H1 (cell line): ENCODE measurements at regions not wholly inside any gene's neighbourhood (a gene's known extent, or its start where the extent isn't known, plus 50 kb on each side); places are given as distances from the start of the nearest gene placed in this dataset.

ENCODE experiments used
- CTCF ChIA-PET: fragments of 300-600 bp; sonication (Branson Sonifier 250); formaldehyde crosslinking; loops from one replicate; lab custom pipeline; 2021; ENCODE audit not compliant: partially characterized antibody; lab: Charles Lee
- POLR2A ChIA-PET: fragments of 300-600 bp; sonication (Branson Sonifier 250); formaldehyde crosslinking; loops from one replicate; lab custom pipeline; 2021; ENCODE audit warnings: inconsistent platforms; ENCODE audit not compliant: partially characterized antibody; lab: Charles Lee
- DNase-seq, 2 experiments: peaks; one replicate each; pipeline versions ENCODE4 v3.0.0 to v3.0.0-alpha.2; 2010 to 2022; ENCODE audit warnings: low spot score in 2 of 2, low read depth in 1 of 2, mixed read lengths in 1 of 2
- FAIRE-seq: peaks from 2 replicates; lab custom pipeline; 2011; peaks lifted over from hg19 to GRCh38; lab: Jason Lieb, UNC
- H2AFZ ChIP-seq: 2 replicates; pipeline ENCODE4 v1.8.1; 2012; ENCODE audit warnings: low read length, inconsistent platforms
- H2AK5ac ChIP-seq: 2 replicates; pipeline ENCODE4 v1.6.1; 2013; ENCODE audit warnings: low read depth, low read length
- H2BK120ac ChIP-seq: replicated peaks from 2 replicates; pipeline ENCODE3; 2013; ENCODE audit warnings: low read depth, low read length, inconsistent platforms
- H2BK12ac ChIP-seq: 2 replicates; pipeline ENCODE4 v1.6.1; 2013; ENCODE audit warnings: low read depth, low read length
- H2BK15ac ChIP-seq: 2 replicates; pipeline ENCODE4 v1.6.1; 2013; ENCODE audit warnings: low read length
- H2BK20ac ChIP-seq: 2 replicates; pipeline ENCODE4 v1.6.1; 2013; ENCODE audit warnings: low read length
- H2BK5ac ChIP-seq: 2 replicates; pipeline ENCODE4 v1.6.1; 2013; ENCODE audit warnings: low read depth, low read length
- H3K14ac ChIP-seq: 2 replicates; pipeline ENCODE4 v1.6.1; 2013; ENCODE audit warnings: inconsistent platforms; ENCODE audit not compliant: insufficient read length
- H3K18ac ChIP-seq: 2 replicates; pipeline ENCODE4 v1.6.1; 2013; ENCODE audit warnings: low read length; ENCODE audit errors: extremely low read depth
- H3K23ac ChIP-seq: 2 replicates; pipeline ENCODE4 v1.6.1; 2013; ENCODE audit warnings: inconsistent platforms; ENCODE audit not compliant: insufficient read length
- H3K23me2 ChIP-seq: 2 replicates; pipeline ENCODE4 v1.6.1; 2013; ENCODE audit warnings: low read depth, low read length
- H3K27ac ChIP-seq: 2 replicates; pipeline ENCODE4 v1.6.1; 2011; ENCODE audit warnings: low read depth, low read length, inconsistent platforms
- H3K27me3 ChIP-seq, 4 experiments: replicated peaks in 1 of 4; 1 replicate in 1 of 4; 2 replicates in 3 of 4; pipeline versions ENCODE4 v1.6.1 to v1.8.1; 2011 to 2013; ENCODE audit warnings: low read length in 3 of 4, mild to moderate bottlenecking in 3 of 4, inconsistent platforms in 2 of 4, mixed read lengths in 2 of 4, moderate library complexity in 1 of 4; ENCODE audit not compliant: control insufficient read depth in 3 of 4, insufficient read depth in 3 of 4; ENCODE audit errors: extremely low read depth in 1 of 4
- H3K36me3 ChIP-seq, 4 experiments: 2 replicates each; pipeline versions ENCODE4 v1.6.1 to v1.8.1; 2011 to 2013; ENCODE audit warnings: mild to moderate bottlenecking in 4 of 4, low read length in 3 of 4, moderate library complexity in 2 of 4, control low read depth in 1 of 4, inconsistent platforms in 1 of 4; ENCODE audit not compliant: insufficient read depth in 4 of 4, control insufficient read depth in 2 of 4
- H3K4ac ChIP-seq: replicated peaks from 2 replicates; pipeline ENCODE3; 2013; ENCODE audit warnings: low read length, low read depth, mixed read lengths, inconsistent platforms; ENCODE audit not compliant: insufficient read length
- H3K4me1 ChIP-seq, 4 experiments: replicated peaks in 1 of 4; 1 replicate in 1 of 4; 2 replicates in 3 of 4; pipeline versions ENCODE4 v1.6.1 to v1.8.1; 2011 to 2013; ENCODE audit warnings: low read length in 3 of 4, inconsistent platforms in 2 of 4, mixed read lengths in 1 of 4; ENCODE audit not compliant: insufficient read depth in 4 of 4, control insufficient read depth in 3 of 4
- H3K4me2 ChIP-seq, 2 experiments: 2 replicates each; pipeline versions ENCODE4 v1.6.1 to v1.8.1; 2011 to 2013; ENCODE audit warnings: low read depth in 2 of 2, low read length in 2 of 2, control low read depth in 1 of 2, inconsistent platforms in 1 of 2, mild to moderate bottlenecking in 1 of 2; ENCODE audit not compliant: insufficient read depth in 1 of 2
- H3K4me3 ChIP-seq, 4 experiments: fragments of 200-600, 300-600 bp in 1 of 4; sonication (generic), shearing (Covaris generic), sonication (Bioruptor Twin) in 1 of 4; 2 replicates each; pipeline versions ENCODE4 v1.5.1 to v1.8.1; 2011 to 2016; ENCODE audit warnings: low read length in 4 of 4, low read depth in 3 of 4, control low read depth in 2 of 4, inconsistent platforms in 2 of 4, mild to moderate bottlenecking in 2 of 4, mixed read lengths in 1 of 4, moderate library complexity in 1 of 4; ENCODE audit not compliant: insufficient read depth in 2 of 4; ENCODE audit errors: extremely low read depth in 1 of 4
- H3K56ac ChIP-seq: replicated peaks from 2 replicates; pipeline ENCODE3; 2013; ENCODE audit warnings: low read depth, mild to moderate bottlenecking, mixed read lengths, low read length, inconsistent platforms; ENCODE audit not compliant: insufficient read length
- H3K79me1 ChIP-seq: 2 replicates; pipeline ENCODE4 v1.6.1; 2013; ENCODE audit warnings: low read depth, low read length, control low read depth
- H3K79me2 ChIP-seq, 2 experiments: 2 replicates each; pipeline versions ENCODE4 v1.6.1 to v1.8.1; 2012 to 2013; ENCODE audit warnings: low read length in 2 of 2, mild to moderate bottlenecking in 2 of 2, inconsistent platforms in 1 of 2; ENCODE audit not compliant: insufficient read depth in 2 of 2, control insufficient read depth in 1 of 2
- H3K9ac ChIP-seq, 4 experiments: replicated peaks in 1 of 4; 1 replicate in 1 of 4; 2 replicates in 3 of 4; pipeline versions ENCODE4 v1.6.1 to v1.8.1; 2011 to 2013; ENCODE audit warnings: low read depth in 3 of 4, low read length in 3 of 4, control low read depth in 2 of 4, mild to moderate bottlenecking in 2 of 4, moderate library complexity in 2 of 4, inconsistent platforms in 1 of 4; ENCODE audit errors: extremely low read depth in 1 of 4
- H3K9me3 ChIP-seq, 2 experiments: 2 replicates each; pipeline versions ENCODE4 v1.6.1 to v1.8.1; 2012 to 2013; ENCODE audit warnings: mild to moderate bottlenecking in 2 of 2, moderate library complexity in 2 of 2, control low read depth in 1 of 2, inconsistent platforms in 1 of 2, low read depth in 1 of 2, low read length in 1 of 2, mixed read lengths in 1 of 2; ENCODE audit not compliant: insufficient read depth in 2 of 2
- H4K20me1 ChIP-seq, 2 experiments: replicated peaks in 1 of 2; 2 replicates each; pipeline versions ENCODE3 to v1.8.1; 2011 to 2013; ENCODE audit warnings: inconsistent platforms in 2 of 2, low read length in 2 of 2, mild to moderate bottlenecking in 1 of 2; ENCODE audit not compliant: insufficient read depth in 2 of 2, control insufficient read depth in 1 of 2
- H4K5ac ChIP-seq: 2 replicates; pipeline ENCODE4 v1.6.1; 2013; ENCODE audit warnings: low read length, low read depth, mixed read lengths, inconsistent platforms; ENCODE audit not compliant: insufficient read length
- H4K8ac ChIP-seq: 2 replicates; pipeline ENCODE4 v1.8.0; 2013; ENCODE audit warnings: mild to moderate bottlenecking, moderate library complexity, low read length, inconsistent platforms; ENCODE audit not compliant: insufficient read depth; ENCODE audit errors: extremely low read depth
- H4K91ac ChIP-seq: replicated peaks from 2 replicates; pipeline ENCODE3; 2013; ENCODE audit warnings: low read length, mixed read lengths, inconsistent platforms; ENCODE audit not compliant: insufficient read length
- BACH1 ChIP-seq: IDR thresholded peaks from 2 replicates; pipeline ENCODE4 v1.6.1; 2012; ENCODE audit warnings: low read length, improper control_type of control experiment
- CTCF ChIP-seq, 3 experiments: IDR thresholded peaks; 1 replicate in 2 of 3; 2 replicates in 1 of 3; pipeline versions ENCODE4 v1.5.1 to v1.6.1; 2011; ENCODE audit warnings: low read length in 3 of 3, mild to moderate bottlenecking in 3 of 3, inconsistent platforms in 2 of 3, low read depth in 1 of 3, moderate library complexity in 1 of 3; ENCODE audit not compliant: insufficient read depth in 1 of 3; ENCODE audit errors: control extremely low read depth in 1 of 3
- GABPA ChIP-seq: IDR thresholded peaks from 2 replicates; pipeline ENCODE4 v1.6.1; 2011; ENCODE audit warnings: mild to moderate bottlenecking, low read length, moderate library complexity, borderline replicate concordance; ENCODE audit not compliant: insufficient read depth
- JUND ChIP-seq: IDR thresholded peaks from 2 replicates; pipeline ENCODE4 v1.6.1; 2011; ENCODE audit warnings: mild to moderate bottlenecking, improper control_type of control experiment, low read length
- POU5F1 ChIP-seq: IDR thresholded peaks from 2 replicates; pipeline ENCODE4 v1.6.1; 2011; ENCODE audit warnings: low read depth, mild to moderate bottlenecking, low read length, moderate library complexity
- RFX5 ChIP-seq: IDR thresholded peaks from 2 replicates; pipeline ENCODE4 v1.6.1; 2011; ENCODE audit warnings: low read depth, low read length, improper control_type of control experiment, borderline replicate concordance
- RXRA ChIP-seq: IDR thresholded peaks from 2 replicates; pipeline ENCODE4 v1.6.1; 2011; ENCODE audit warnings: low read depth, mild to moderate bottlenecking, low read length, moderate library complexity; ENCODE audit not compliant: insufficient read depth
- SIN3A ChIP-seq, 2 experiments: IDR thresholded peaks in 1 of 2; conservative IDR thresholded peaks in 1 of 2; 2 replicates each; pipeline ENCODE4 v1.6.1; 2011 to 2012; ENCODE audit warnings: low read length in 2 of 2, improper control_type of control experiment in 1 of 2, low read depth in 1 of 2, mild to moderate bottlenecking in 1 of 2
- TAF7 ChIP-seq: optimal IDR thresholded peaks from 2 replicates; pipeline ENCODE3; 2011; ENCODE audit warnings: low read depth, mild to moderate bottlenecking, inconsistent platforms, low read length, moderate library complexity, borderline replicate concordance
- TBP ChIP-seq: IDR thresholded peaks from 2 replicates; pipeline ENCODE4 v1.6.1; 2011; ENCODE audit warnings: low read depth, low read length, improper control_type of control experiment
- YY1 ChIP-seq: IDR thresholded peaks from 2 replicates; pipeline ENCODE4 v1.6.1; 2011; ENCODE audit warnings: low read depth, mild to moderate bottlenecking, low read length
- WGBS, 2 experiments: shearing (Covaris generic) in 1 of 2; methylation state at CpG; one replicate each; pipeline versions ENCODE4 v1.1.6 to v1.1.7; 2013 to 2015; ENCODE audit warnings: low lambda C conversion rate in 2 of 2, mixed read lengths in 2 of 2, inconsistent platforms in 1 of 2, low coverage in 1 of 2, missing lambda C conversion rate in 1 of 2; ENCODE audit not compliant: insufficient replicate concordance in 2 of 2, insufficient coverage in 1 of 2, insufficient read length in 1 of 2; ENCODE audit errors: extremely low coverage in 1 of 2, missing lambda C conversion rate in 1 of 2; 5-methylcytosine and 5-hydroxymethylcytosine counted together

DNA sequence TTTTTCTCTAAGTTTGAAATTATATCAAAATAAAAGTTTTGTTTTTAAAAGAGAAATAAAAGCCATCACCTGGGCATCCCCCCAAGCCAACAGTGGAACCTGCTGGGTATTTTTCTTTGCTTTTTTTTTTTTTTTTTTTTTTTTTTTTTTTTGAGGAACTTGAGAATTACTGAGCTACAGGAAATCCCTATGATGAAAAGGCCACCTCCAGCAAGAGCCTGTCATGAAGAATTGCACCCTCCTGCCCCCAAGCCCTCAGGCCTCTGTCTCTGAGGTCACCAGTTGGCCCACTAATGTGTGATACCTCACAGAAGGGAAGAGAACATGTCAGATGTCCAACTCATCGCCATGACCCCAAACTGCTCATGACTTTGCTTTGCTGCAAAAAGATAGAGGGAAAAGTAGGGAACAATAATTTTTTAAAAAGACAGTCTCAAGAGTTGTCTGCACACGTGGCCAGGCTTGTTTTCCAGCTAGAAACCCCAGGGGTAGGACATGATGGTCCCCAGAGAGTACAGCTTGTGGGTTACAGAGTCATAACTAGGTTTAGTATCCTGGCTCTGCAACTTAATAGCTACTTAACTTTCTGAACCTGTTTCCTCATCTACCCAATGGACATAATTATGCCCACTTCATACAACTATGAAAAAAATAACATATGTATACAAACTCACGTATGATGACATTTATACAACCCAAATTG, 124.3 kb upstream of the EGLN3 start:
- Histone ChIP-seq H3K23ac (no peak overlapping the region), H4K20me1 (no peaks in the 10 kb centered on the region), H3K27ac (no peak overlapping the region), H2AFZ (peak overlapping the region; percentile 76; the same call in 1 of the 2 replicates), H4K8ac (no peak overlapping the region), H3K4me1 (no peaks in the 10 kb centered on the region), H3K14ac (no peak overlapping the region), H3K9ac (no peak overlapping the region), H3K4ac (no peak overlapping the region), H3K79me2 (no peaks in the 10 kb centered on the region), H2BK12ac (no peak overlapping the region), H2BK5ac (no peak overlapping the region), H3K4me2 (no peak overlapping the region), H2BK120ac (no peak overlapping the region), H3K23me2 (no peaks in the 10 kb centered on the region), H4K91ac (no peak overlapping the region), H3K79me1 (no peaks in the 10 kb centered on the region), H3K56ac (no peak overlapping the region), H2AK5ac (no peak overlapping the region), H3K27me3 (no peaks in the 10 kb centered on the region), H4K5ac (no peak overlapping the region), H3K4me3 (no peak overlapping the region), H3K36me3 (no peaks in the 10 kb centered on the region), H3K9me3 (peaks cover 0 to 3% of the 10 kb centered on the region in 2 experiments; a peak in 1 of 4 replicates), H2BK20ac (no peak overlapping the region), H3K18ac (no peak overlapping the region), H2BK15ac (no peak overlapping the region)
- CTCF ChIA-PET, result interaction anchor here (1.8 kb wide), 1 partner anchor 23 kb away, joined by 4 read pairs; no protein-coding TSS in a partner anchor
- no peak for DNase-seq
- WGBS, 2 experiments, result 85% methylated on average over 3 of the region's 3 CpGs; no CpG with 5 or more reads in 1 of the 2 experiments
- no peak for FAIRE-seq
- POLR2A ChIA-PET, result interaction anchor here (1.4 kb wide), 1 partner anchor 15 kb away, joined by 5 read pairs; no protein-coding TSS in a partner anchor
- TF ChIP-seq POU5F1 (no peak), TBP (no peak), BACH1 (no peak), CTCF (IDR thresholded peaks at IDR 0.05; ENCODE audit: control extremely low read depth in 1 of 3, insufficient read depth in 1 of 3, low read depth in 1 of 3, low read length in 3 of 3) (no peak), RXRA (no peak), RFX5 (no peak), SIN3A (conservative IDR thresholded peaks at IDR 0.05 in 1 of 2, IDR thresholded peaks at IDR 0.05 in 1 of 2; ENCODE audit: low read depth in 1 of 2, low read length in 2 of 2) (no peak), TAF7 (no peak), JUND (no peak), GABPA (no peak), YY1 (no peak)
